GM21515 (cell line): ENCODE measurements at regions not wholly inside any gene's neighbourhood (a gene's known extent, or its start where the extent isn't known, plus 50 kb on each side); places are given as distances from the start of the nearest gene placed in this dataset.

ENCODE experiments used
- ATAC-seq: cut with Tn5 transposase; IDR thresholded peaks from one replicate; pipeline ENCODE4 v1.9.1; 2021; ENCODE audit not compliant: unreplicated experiment

GRCh38 chr1:115425442-115425841, 87.4 kb upstream of the NGF start:
- no peak for ATAC-seq

- ATAC-seq: no peak
These were observed 85.7 kb upstream of the NGF start for GRCh38 chr1:115423776-115424175.

- no peak for ATAC-seq
These were observed 81.5 kb upstream of the NGF start for GRCh38 chr1:115419571-115419970.

GRCh38 chr1:115413621-115414020, 75.6 kb upstream of the NGF start:
- no peak for ATAC-seq

- ATAC-seq: no peak
These were observed 75.2 kb upstream of the NGF start for GRCh38 chr1:115413208-115413607.

GRCh38 chr1:115412733-115413132, 74.7 kb upstream of the NGF start:
- no peak for ATAC-seq

GRCh38 chr1:115412286-115412685, 74.2 kb upstream of the NGF start:
- ATAC-seq: no peak

- no peak for ATAC-seq
These were observed 73.5 kb upstream of the NGF start for GRCh38 chr1:115411371-115412063.

- ATAC-seq: no peak
These were observed 71.3 kb upstream of the NGF start for GRCh38 chr1:115409094-115410015.

- no peak for ATAC-seq
These were observed 70.5 kb upstream of the NGF start for GRCh38 chr1:115408533-115408932.

GRCh38 chr1:115404911-115405310, 66.9 kb upstream of the NGF start:
- no peak for ATAC-seq

- ATAC-seq: no peak
These were observed 64.7 kb upstream of the NGF start for GRCh38 chr1:115402753-115403184.

- ATAC-seq: no peak
These were observed 63.6 kb upstream of the NGF start for GRCh38 chr1:115401676-115402075.

GRCh38 chr1:115400891-115401290, 62.8 kb upstream of the NGF start:
- ATAC-seq: no peak

GRCh38 chr1:115400426-115400825, 62.4 kb upstream of the NGF start:
- no peak for ATAC-seq

- no peak for ATAC-seq
These were observed 60.7 kb upstream of the NGF start for GRCh38 chr1:115398745-115399144.
